ENCODE measurements at regions not wholly inside any gene's neighbourhood (a gene's known extent, or its start where the extent isn't known, plus 50 kb on each side); places are given as distances from the start of the nearest gene placed in this dataset.

DNA sequence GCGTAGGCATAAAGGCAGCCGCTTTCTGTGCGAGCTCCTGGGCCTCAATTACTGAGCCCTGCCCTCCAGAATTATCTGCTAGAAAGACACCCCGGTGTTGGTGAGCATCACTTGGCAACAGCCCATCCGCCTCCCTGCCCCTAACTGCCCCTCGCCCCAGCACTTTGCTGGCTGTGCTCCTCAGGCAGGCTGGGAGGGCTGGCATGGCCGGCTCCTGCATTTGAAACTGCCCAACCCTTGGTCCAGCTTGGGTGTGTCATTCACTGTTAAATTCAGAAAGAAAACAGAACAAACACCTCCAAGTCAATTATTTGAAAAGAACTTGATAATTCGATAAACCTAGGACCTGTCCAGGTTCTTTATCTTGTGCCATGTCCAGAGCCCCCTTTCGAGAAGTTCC is 334.2 kb downstream of the IRX2 start:
- no peak overlapping the region for H3K4me3 ChIP-seq
- TF ChIP-seq, protein P1, sequence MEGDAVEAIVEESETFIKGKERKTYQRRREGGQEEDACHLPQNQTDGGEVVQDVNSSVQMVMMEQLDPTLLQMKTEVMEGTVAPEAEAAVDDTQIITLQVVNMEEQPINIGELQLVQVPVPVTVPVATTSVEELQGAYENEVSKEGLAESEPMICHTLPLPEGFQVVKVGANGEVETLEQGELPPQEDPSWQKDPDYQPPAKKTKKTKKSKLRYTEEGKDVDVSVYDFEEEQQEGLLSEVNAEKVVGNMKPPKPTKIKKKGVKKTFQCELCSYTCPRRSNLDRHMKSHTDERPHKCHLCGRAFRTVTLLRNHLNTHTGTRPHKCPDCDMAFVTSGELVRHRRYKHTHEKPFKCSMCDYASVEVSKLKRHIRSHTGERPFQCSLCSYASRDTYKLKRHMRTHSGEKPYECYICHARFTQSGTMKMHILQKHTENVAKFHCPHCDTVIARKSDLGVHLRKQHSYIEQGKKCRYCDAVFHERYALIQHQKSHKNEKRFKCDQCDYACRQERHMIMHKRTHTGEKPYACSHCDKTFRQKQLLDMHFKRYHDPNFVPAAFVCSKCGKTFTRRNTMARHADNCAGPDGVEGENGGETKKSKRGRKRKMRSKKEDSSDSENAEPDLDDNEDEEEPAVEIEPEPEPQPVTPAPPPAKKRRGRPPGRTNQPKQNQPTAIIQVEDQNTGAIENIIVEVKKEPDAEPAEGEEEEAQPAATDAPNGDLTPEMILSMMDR (IDR thresholded peaks at IDR 0.05) = no peak
- no peak overlapping the region for H3K9ac ChIP-seq (ENCODE audit: low read depth in 2 of 2, low read length in 2 of 2)
- intact Hi-C loops (cut with DNase I) = no loop called here
- H3K9me3 ChIP-seq = no peaks in the 10 kb centered on the region
- no peaks in the 10 kb centered on the region for H3K27me3 ChIP-seq
- no peaks in the 10 kb centered on the region for H3K36me3 ChIP-seq
- no peak for DNase-seq
- no peak overlapping the region for H3K27ac ChIP-seq
- no peaks in the 10 kb centered on the region for H3K4me1 ChIP-seq

DNA sequence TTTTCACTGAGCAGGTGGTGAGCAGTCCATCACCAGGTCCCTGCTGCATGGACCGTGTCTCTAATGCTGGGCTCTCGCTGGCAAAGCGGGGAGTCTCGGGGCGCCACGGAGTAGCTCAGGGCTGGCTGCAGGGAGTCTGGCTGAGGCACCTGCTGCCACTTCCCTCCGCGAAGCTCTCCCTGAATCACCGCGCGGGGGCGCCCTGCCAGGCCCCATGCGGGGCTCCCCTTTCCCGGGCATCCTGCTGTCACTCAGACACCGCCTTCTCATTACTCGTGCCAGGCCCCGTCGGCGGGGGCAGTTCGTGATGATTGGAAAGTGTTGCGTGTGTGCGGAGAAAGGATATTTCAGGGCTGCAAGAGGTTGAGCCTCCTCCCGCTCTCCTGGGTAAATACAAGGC is 335.8 kb downstream of the IRX2 start:
- no peak overlapping the region for H3K9ac ChIP-seq (ENCODE audit: low read depth in 2 of 2, low read length in 2 of 2)
- H3K36me3 ChIP-seq = no peaks in the 10 kb centered on the region
- H3K27me3 ChIP-seq = no peaks in the 10 kb centered on the region
- DNase-seq = no peak
- no peak overlapping the region for H3K4me3 ChIP-seq
- no peaks in the 10 kb centered on the region for H3K4me1 ChIP-seq
- no peak overlapping the region for H3K27ac ChIP-seq
- H3K9me3 ChIP-seq = no peaks in the 10 kb centered on the region
- TF ChIP-seq, protein P1 (IDR thresholded peaks at IDR 0.05) = no peak
- intact Hi-C loops (cut with DNase I) = no loop called here

- Histone ChIP-seq H3K36me3 (no peaks in the 10 kb centered on the region), H3K4me1 (no peaks in the 10 kb centered on the region), H3K9ac (ENCODE audit: low read depth in 2 of 2, low read length in 2 of 2) (no peak overlapping the region), H3K9me3 (no peaks in the 10 kb centered on the region), H3K4me3 (no peak overlapping the region), H3K27ac (no peak overlapping the region), H3K27me3 (no peaks in the 10 kb centered on the region)
- DNase-seq = no peak
- intact Hi-C loops (cut with DNase I) = no loop called here
- TF ChIP-seq, protein P1 (IDR thresholded peaks at IDR 0.05) = no peak
Observed at GRCh38 chr5:2410451-2410850, 341.0 kb downstream of the IRX2 start.

GRCh38 chr5:2403296-2403695 is 348.2 kb downstream of the IRX2 start:
- TF ChIP-seq, protein P1 (IDR thresholded peaks at IDR 0.05) = no peak
- intact Hi-C loops (cut with DNase I) = no loop called here
- DNase-seq = no peak
- Histone ChIP-seq H3K4me3 (no peak overlapping the region), H3K36me3 (no peaks in the 10 kb centered on the region), H3K4me1 (no peaks in the 10 kb centered on the region), H3K9ac (ENCODE audit: low read depth in 2 of 2, low read length in 2 of 2) (no peak overlapping the region), H3K9me3 (no peaks in the 10 kb centered on the region), H3K27ac (no peak overlapping the region), H3K27me3 (no peaks in the 10 kb centered on the region)

DNA sequence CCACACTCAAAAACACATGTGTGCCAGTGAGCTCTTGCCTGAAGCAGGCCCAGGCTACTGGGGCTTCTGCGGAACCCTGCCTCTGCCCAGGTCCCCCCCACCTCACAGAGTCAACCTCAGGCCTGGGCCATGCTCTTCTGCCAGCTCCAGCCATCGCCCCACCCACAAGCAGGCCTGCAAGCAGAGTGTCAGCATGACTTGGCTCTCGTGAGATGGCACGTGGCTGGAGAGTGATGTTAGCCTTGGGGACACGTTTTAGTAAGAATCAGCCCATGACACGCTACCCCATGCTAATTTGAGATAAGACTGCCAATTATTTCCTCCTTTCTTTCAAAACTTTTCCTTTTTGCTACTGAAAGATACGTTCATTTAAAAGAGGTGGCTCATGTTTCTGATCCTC is 351.7 kb downstream of the IRX2 start:
- Histone ChIP-seq H3K4me1 (no peaks in the 10 kb centered on the region), H3K36me3 (no peaks in the 10 kb centered on the region), H3K9ac (ENCODE audit: low read depth in 2 of 2, low read length in 2 of 2) (no peak overlapping the region), H3K9me3 (no peaks in the 10 kb centered on the region), H3K4me3 (no peak overlapping the region), H3K27ac (no peak overlapping the region), H3K27me3 (no peaks in the 10 kb centered on the region)
- no peak for DNase-seq
- intact Hi-C loops (cut with DNase I) = no loop called here
- TF ChIP-seq, protein P1 (IDR thresholded peaks at IDR 0.05) = no peak

DNA sequence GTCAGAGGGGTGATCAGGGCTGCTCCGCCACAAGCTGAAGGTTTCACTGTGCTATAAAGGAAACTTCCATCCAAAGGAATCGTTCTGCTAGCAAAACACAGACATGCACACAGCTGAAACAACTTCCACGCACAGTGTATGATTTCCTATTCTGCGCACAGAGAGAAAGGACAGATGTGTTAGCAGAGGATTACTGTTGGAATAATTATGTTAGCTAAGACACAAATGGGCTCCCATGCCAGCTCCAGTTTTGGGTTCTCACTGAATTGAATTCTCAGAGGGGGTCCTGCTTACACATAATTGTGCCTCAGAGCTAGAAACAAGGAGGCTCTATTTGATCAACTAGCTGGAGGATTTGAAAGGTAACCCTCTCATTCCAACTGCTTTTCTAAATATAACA is 352.4 kb downstream of the IRX2 start:
- intact Hi-C loops (cut with DNase I) = no loop called here
- Histone ChIP-seq H3K9me3 (no peaks in the 10 kb centered on the region), H3K27ac (no peak overlapping the region), H3K4me3 (no peak overlapping the region), H3K9ac (ENCODE audit: low read depth in 2 of 2, low read length in 2 of 2) (no peak overlapping the region), H3K36me3 (no peaks in the 10 kb centered on the region), H3K27me3 (no peaks in the 10 kb centered on the region), H3K4me1 (no peaks in the 10 kb centered on the region)
- TF ChIP-seq, protein P1 (IDR thresholded peaks at IDR 0.05) = no peak
- DNase-seq = no peak

Data from colonic mucosa (tissue), 4 donors.